CD14-positive monocyte (primary cell): ENCODE measurements at regions not wholly inside any gene's neighbourhood (a gene's known extent, or its start where the extent isn't known, plus 50 kb on each side); places are given as distances from the start of the nearest gene placed in this dataset. TPM values are rescaled to one million over a fixed set of nuclear protein-coding genes. Genes with fewer than 3 reads are reported as not detected.

Experiments used
- DNase-seq, 3 donors: peaks; one replicate each; pipeline ENCODE4 v3.0.0-alpha.2; 2011 to 2022
- H2AFZ ChIP-seq: 2 replicates; pipeline ENCODE4 v1.6.0; 2012; ENCODE audit warnings: mild to moderate bottlenecking, low read depth, low read length, inconsistent platforms; ENCODE audit not compliant: insufficient read depth, poor library complexity, severe bottlenecking
- H3K27ac ChIP-seq, 2 donors: 1 replicate in 1 of 2; 2 replicates in 1 of 2; pipeline ENCODE4 v1.5.1; 2012 to 2013; ENCODE audit warnings: low read length in 2 of 2, control low read depth in 1 of 2, inconsistent platforms in 1 of 2, low read depth in 1 of 2, mild to moderate bottlenecking in 1 of 2
- H3K27me3 ChIP-seq, 2 donors: one replicate each; pipeline versions ENCODE4 v1.6.0 to v1.6.1; 2011 to 2013; ENCODE audit warnings: low read length in 2 of 2; ENCODE audit not compliant: control insufficient read depth in 2 of 2, insufficient read depth in 2 of 2
- H3K36me3 ChIP-seq, 2 donors: replicated peaks in 1 of 2; 1 replicate in 1 of 2; 2 replicates in 1 of 2; pipeline versions ENCODE4 v1.5.1 to v1.6.1; 2012 to 2013; ENCODE audit warnings: low read length in 2 of 2, control low read depth in 1 of 2, inconsistent platforms in 1 of 2, mild to moderate bottlenecking in 1 of 2; ENCODE audit not compliant: insufficient read depth in 2 of 2, control insufficient read depth in 1 of 2
- H3K4me1 ChIP-seq, 2 donors: 1 replicate in 1 of 2; 2 replicates in 1 of 2; pipeline versions ENCODE4 v1.5.1 to v1.6.1; 2012 to 2013; ENCODE audit warnings: low read length in 2 of 2, control low read depth in 1 of 2, inconsistent platforms in 1 of 2, mild to moderate bottlenecking in 1 of 2, moderate library complexity in 1 of 2; ENCODE audit not compliant: insufficient read depth in 2 of 2, control insufficient read depth in 1 of 2
- H3K4me2 ChIP-seq: replicated peaks from 2 replicates; pipeline ENCODE3; 2012; ENCODE audit warnings: low read length, moderate library complexity, mild to moderate bottlenecking; ENCODE audit not compliant: poor library complexity, severe bottlenecking; ENCODE audit errors: extremely low read depth
- H3K4me3 ChIP-seq, 3 experiments: fragments of 200-600 bp in 1 of 3; sonication (generic) in 1 of 3; replicated peaks in 1 of 3; 1 replicate in 2 of 3; 2 replicates in 1 of 3; pipeline ENCODE4 v1.5.1; 2011 to 2013; ENCODE audit warnings: low read length in 3 of 3, mild to moderate bottlenecking in 3 of 3, control low read depth in 2 of 3, low read depth in 2 of 3, inconsistent platforms in 1 of 3, moderate library complexity in 1 of 3
- H3K79me2 ChIP-seq: 2 replicates; pipeline ENCODE4 v1.6.0; 2012; ENCODE audit warnings: mild to moderate bottlenecking, control low read depth, inconsistent platforms, low read length, moderate library complexity; ENCODE audit not compliant: insufficient read depth
- H3K9ac ChIP-seq: 2 replicates; pipeline ENCODE4 v1.6.0; 2017; ENCODE audit warnings: low read length, mild to moderate bottlenecking; ENCODE audit not compliant: insufficient read depth, poor library complexity, severe bottlenecking
- H3K9me3 ChIP-seq, 2 donors: replicated peaks in 1 of 2; 1 replicate in 1 of 2; 2 replicates in 1 of 2; pipeline versions ENCODE4 v1.5.1 to v1.6.1; 2012 to 2013; ENCODE audit warnings: low read length in 2 of 2, control low read depth in 1 of 2; ENCODE audit not compliant: control insufficient read depth in 1 of 2, insufficient read depth in 1 of 2
- H4K20me1 ChIP-seq: 2 replicates; pipeline ENCODE4 v1.6.0; 2012; ENCODE audit warnings: mild to moderate bottlenecking, low read length, control low read depth, moderate library complexity; ENCODE audit not compliant: insufficient read depth
- H3K27ac Mint-ChIP-seq, 7 donors: one replicate each; pipeline ENCODE4 v1.8.0; 2020; ENCODE audit warnings: mild to moderate bottlenecking in 7 of 7, mixed read lengths in 7 of 7, moderate library complexity in 6 of 7, inconsistent platforms in 2 of 7
- H3K27me3 Mint-ChIP-seq, 3 donors: one replicate each; pipeline ENCODE4 v1.8.0; 2021 to 2022; ENCODE audit warnings: low read depth in 3 of 3, mild to moderate bottlenecking in 3 of 3, mixed read lengths in 3 of 3, moderate library complexity in 3 of 3, inconsistent platforms in 1 of 3
- H3K36me3 Mint-ChIP-seq, 2 donors: one replicate each; pipeline ENCODE4 v1.8.0; 2020; ENCODE audit warnings: mixed read lengths in 2 of 2, inconsistent platforms in 1 of 2, mild to moderate bottlenecking in 1 of 2
- H3K4me1 Mint-ChIP-seq: one replicate; pipeline ENCODE4 v1.8.0; 2020; ENCODE audit warnings: mild to moderate bottlenecking, mixed read lengths
- H3K4me3 Mint-ChIP-seq, 2 donors: one replicate each; pipeline ENCODE4 v1.8.0; 2020; ENCODE audit warnings: mild to moderate bottlenecking in 2 of 2, mixed read lengths in 2 of 2, moderate library complexity in 1 of 2
- H3K9me3 Mint-ChIP-seq, 7 donors: one replicate each; pipeline ENCODE4 v1.8.0; 2020 to 2022; ENCODE audit warnings: mixed read lengths in 7 of 7, mild to moderate bottlenecking in 6 of 7, moderate library complexity in 6 of 7, inconsistent platforms in 2 of 7
- intact Hi-C, 2 donors: fragments of 100-400 bp; cut with micrococcal nuclease; formaldehyde crosslinking; loops; one replicate each; pipeline versions ENCODE4 v1.15.0 to v1.15.1; 2023
- small RNA-seq: library from RNA; depleted of rRNA; stranded (forward); fragments of <200 nt; gene quantifications from one replicate; pipeline ENCODE3, GENCODE V24; 2012; ENCODE audit warnings: low read depth; ENCODE audit not compliant: insufficient read length
- TF ChIP-seq, protein P1 (sequence below): fragments of 200-600 bp; IDR thresholded peaks from one replicate; pipeline ENCODE4 v1.8.0; 2022; ENCODE audit warnings: antibody characterized with exemption, mild to moderate bottlenecking

DNA sequence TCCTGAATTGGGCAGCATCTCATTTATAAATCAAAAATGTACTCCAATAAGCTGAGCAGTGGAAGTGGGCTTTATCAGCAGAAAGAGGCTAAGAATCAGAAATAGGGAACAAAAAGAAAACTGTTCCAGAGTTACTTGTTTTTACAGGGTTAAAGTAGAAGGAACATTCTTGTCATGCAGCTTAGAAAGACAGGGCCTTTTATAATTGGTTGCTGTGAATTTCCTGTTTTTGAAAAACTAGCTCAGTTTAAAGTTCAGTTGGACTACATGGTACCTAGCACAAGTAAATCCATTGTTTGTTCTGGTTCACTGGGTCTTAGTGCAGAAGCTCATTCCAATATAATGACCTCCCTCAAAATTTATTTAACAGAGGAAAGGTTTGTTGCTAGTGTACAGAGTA is 200.8 kb downstream of the GRIA2 start:
- H3K9ac ChIP-seq = no peak overlapping the region
- H3K27ac ChIP-seq = no peak overlapping the region
- H3K9me3 ChIP-seq = no peaks in the 10 kb centered on the region
- no peaks in the 10 kb centered on the region for H4K20me1 ChIP-seq
- peaks cover 0 to 8% (median 0%) of the 10 kb centered on the region in 7 donors for H3K9me3 Mint-ChIP-seq
- DNase-seq = no peak
- no peaks in the 10 kb centered on the region for H3K79me2 ChIP-seq
- TF ChIP-seq, protein P1, sequence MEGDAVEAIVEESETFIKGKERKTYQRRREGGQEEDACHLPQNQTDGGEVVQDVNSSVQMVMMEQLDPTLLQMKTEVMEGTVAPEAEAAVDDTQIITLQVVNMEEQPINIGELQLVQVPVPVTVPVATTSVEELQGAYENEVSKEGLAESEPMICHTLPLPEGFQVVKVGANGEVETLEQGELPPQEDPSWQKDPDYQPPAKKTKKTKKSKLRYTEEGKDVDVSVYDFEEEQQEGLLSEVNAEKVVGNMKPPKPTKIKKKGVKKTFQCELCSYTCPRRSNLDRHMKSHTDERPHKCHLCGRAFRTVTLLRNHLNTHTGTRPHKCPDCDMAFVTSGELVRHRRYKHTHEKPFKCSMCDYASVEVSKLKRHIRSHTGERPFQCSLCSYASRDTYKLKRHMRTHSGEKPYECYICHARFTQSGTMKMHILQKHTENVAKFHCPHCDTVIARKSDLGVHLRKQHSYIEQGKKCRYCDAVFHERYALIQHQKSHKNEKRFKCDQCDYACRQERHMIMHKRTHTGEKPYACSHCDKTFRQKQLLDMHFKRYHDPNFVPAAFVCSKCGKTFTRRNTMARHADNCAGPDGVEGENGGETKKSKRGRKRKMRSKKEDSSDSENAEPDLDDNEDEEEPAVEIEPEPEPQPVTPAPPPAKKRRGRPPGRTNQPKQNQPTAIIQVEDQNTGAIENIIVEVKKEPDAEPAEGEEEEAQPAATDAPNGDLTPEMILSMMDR = no peak
- no peak overlapping the region for H3K4me3 Mint-ChIP-seq
- no peak overlapping the region for H3K27ac Mint-ChIP-seq
- H3K4me1 ChIP-seq = no peaks in the 10 kb centered on the region
- intact Hi-C loops = no loop called here
- H3K36me3 ChIP-seq = no peaks in the 10 kb centered on the region
- no peaks in the 10 kb centered on the region for H3K27me3 ChIP-seq
- peaks cover 0 to 1% (median 0%) of the 10 kb centered on the region in 3 donors for H3K27me3 Mint-ChIP-seq
- no peak overlapping the region for H2AFZ ChIP-seq
- no peak overlapping the region for H3K4me2 ChIP-seq
- no peak overlapping the region for H3K4me3 ChIP-seq
- no peaks in the 10 kb centered on the region for H3K36me3 Mint-ChIP-seq
- H3K4me1 Mint-ChIP-seq = no peaks in the 10 kb centered on the region

Small RNA genes lying in the stretch of these regions (small RNA-seq; reads per million reads assigned to genes)
- gene RF00019 = not detected
